HL-60/S4 treated with phorbol 12-myristate 13-acetate at 8.2 ng/mL for 4 days and 3 days (cell line): ENCODE measurements at regions not wholly inside any gene's neighbourhood (a gene's known extent, or its start where the extent isn't known, plus 50 kb on each side); places are given as distances from the start of the nearest gene placed in this dataset.

Experiments used
- in situ Hi-C: fragments of 300-500 bp; cut with MboI; formaldehyde crosslinking; loops from 2 replicates; pipeline ENCODE4 v1.15.0; 2022; ENCODE audit warnings: low sequenced_read_pairs

- in situ Hi-C loops = no loop called here
Observed at GRCh38 chr4:153034681-153035080, 98.6 kb downstream of the FHDC1 start.

GRCh38 chr4:153036931-153037482 is 100.9 kb downstream of the FHDC1 start:
- in situ Hi-C loops = no loop called here

GRCh38 chr4:153038623-153039311 is 102.6 kb downstream of the FHDC1 start:
- in situ Hi-C loops = no loop called here

- in situ Hi-C loops = no loop called here
Observed at GRCh38 chr4:153039542-153040185, 103.5 kb downstream of the FHDC1 start.

- in situ Hi-C loops = no loop called here
Observed at GRCh38 chr4:153040677-153041076, 104.6 kb downstream of the FHDC1 start.

- in situ Hi-C loops = no loop called here
Observed at GRCh38 chr4:153044036-153044435, 107.9 kb downstream of the FHDC1 start.

GRCh38 chr4:153045111-153045982 is 109.2 kb downstream of the FHDC1 start:
- in situ Hi-C loops = no loop called here

GRCh38 chr4:153058671-153059060 is 122.5 kb downstream of the FHDC1 start:
- in situ Hi-C loops = no loop called here

GRCh38 chr4:153060196-153060595 is 124.1 kb downstream of the FHDC1 start:
- in situ Hi-C loops = no loop called here

GRCh38 chr4:153061971-153062370 is 125.8 kb downstream of the FHDC1 start:
- in situ Hi-C loops = no loop called here

- in situ Hi-C loops = no loop called here
Observed at GRCh38 chr4:153062652-153063168, 126.6 kb downstream of the FHDC1 start.

GRCh38 chr4:153063490-153063889 is 127.4 kb downstream of the FHDC1 start:
- in situ Hi-C loops = no loop called here

GRCh38 chr4:153064571-153064970 is 128.4 kb downstream of the FHDC1 start:
- in situ Hi-C loops = no loop called here

- in situ Hi-C loops = no loop called here
Observed at GRCh38 chr4:153065276-153065675, 129.2 kb downstream of the FHDC1 start.

GRCh38 chr4:153067376-153067775 is 131.3 kb downstream of the FHDC1 start:
- in situ Hi-C loops = no loop called here

GRCh38 chr4:153068751-153069150 is 132.6 kb downstream of the FHDC1 start:
- in situ Hi-C loops = no loop called here

GRCh38 chr4:153071958-153072598 is 132.2 kb upstream of the TRIM2 start:
- in situ Hi-C loops = no loop called here

GRCh38 chr4:153072661-153073060 is 131.6 kb upstream of the TRIM2 start:
- in situ Hi-C loops = no loop called here

- in situ Hi-C loops = no loop called here
Observed at GRCh38 chr4:153074486-153074885, 129.8 kb upstream of the TRIM2 start.

- in situ Hi-C loops = loop anchor here (25.0 kb wide), 1 partner anchor 238 kb away; no protein-coding TSS in a partner anchor
Observed at GRCh38 chr4:153074936-153075630, 129.2 kb upstream of the TRIM2 start.
